ENCODE measurements at regions not wholly inside any gene's neighbourhood (a gene's known extent, or its start where the extent isn't known, plus 50 kb on each side); places are given as distances from the start of the nearest gene placed in this dataset.

- H3K4me3 ChIP-seq (ENCODE audit: low read depth, poor library complexity, severe bottlenecking) = no peak overlapping the region
- WGBS, 2 donors = 79% methylated on average over 3 of the region's 3 CpGs
- intact Hi-C loops (cut with DNase I; ENCODE audit: low total_unique reads) = no loop called here
- TF ChIP-seq POLR2A (IDR thresholded peaks at IDR 0.05) (no peak), CTCF (IDR thresholded peaks at IDR 0.05) (no peak)
- DNase-seq (ENCODE audit: low spot score in 2 of 2) = no peak
Observed at GRCh38 chr11:133657054-133657453, 124.8 kb upstream of the OPCML start.

GRCh38 chr11:133656082-133656635 lies 123.9 kb upstream of the OPCML start:
- TF ChIP-seq CTCF (IDR thresholded peaks at IDR 0.05) (no peak), POLR2A (IDR thresholded peaks at IDR 0.05) (no peak)
- WGBS, 2 donors = 84 to 85% methylated on average over 13 of the region's 13 CpGs

GRCh38 chr11:133654630-133655212 lies 122.4 kb upstream of the OPCML start:
- intact Hi-C loops (cut with DNase I; ENCODE audit: low total_unique reads) = no loop called here
- WGBS, 2 donors = 49 to 70% methylated on average over 12 of the region's 12 CpGs
- peak in 1 of 2 donors; percentile 13 for DNase-seq (ENCODE audit: low spot score in 2 of 2)
- TF ChIP-seq POLR2A (IDR thresholded peaks at IDR 0.05) = no peak
- TF ChIP-seq CTCF (IDR thresholded peaks at IDR 0.05) = no peak
- no peak overlapping the region for H3K4me3 ChIP-seq (ENCODE audit: low read depth, poor library complexity, severe bottlenecking)

More at GRCh38 chr11:133656082-133656635, 123.9 kb upstream of the OPCML start:
- H3K4me3 ChIP-seq (ENCODE audit: low read depth, poor library complexity, severe bottlenecking) = no peak overlapping the region
- intact Hi-C loops (cut with DNase I; ENCODE audit: low total_unique reads) = no loop called here
- DNase-seq (ENCODE audit: low spot score in 2 of 2) = peak in 1 of 2 donors; percentile 53

- DNase-seq (ENCODE audit: low spot score in 2 of 2) = peak in 1 of 2 donors; percentile 26
- TF ChIP-seq POLR2A (IDR thresholded peaks at IDR 0.05) (no peak), CTCF (IDR thresholded peaks at IDR 0.05) (no peak)
- no peak overlapping the region for H3K4me3 ChIP-seq (ENCODE audit: low read depth, poor library complexity, severe bottlenecking)
- intact Hi-C loops (cut with DNase I; ENCODE audit: low total_unique reads) = no loop called here
- 82 to 83% methylated on average over 5 of the region's 5 CpGs for WGBS, 2 donors
Observed at GRCh38 chr11:133653336-133653735, 121.0 kb upstream of the OPCML start.

GRCh38 chr11:133650082-133650481 lies 117.8 kb upstream of the OPCML start:
- TF ChIP-seq POLR2A (IDR thresholded peaks at IDR 0.05) = no peak
- no peak for TF ChIP-seq CTCF (IDR thresholded peaks at IDR 0.05)
- intact Hi-C loops (cut with DNase I; ENCODE audit: low total_unique reads) = no loop called here
- 46 to 67% methylated on average over 4 of the region's 4 CpGs for WGBS, 2 donors

GRCh38 chr11:133649040-133649439 lies 116.7 kb upstream of the OPCML start:
- TF ChIP-seq POLR2A (IDR thresholded peaks at IDR 0.05) = no peak
- no peak for TF ChIP-seq CTCF (IDR thresholded peaks at IDR 0.05)
- 92 to 95% methylated on average over 16 of the region's 16 CpGs for WGBS, 2 donors
- peak in 1 of 2 donors; percentile 45 for DNase-seq (ENCODE audit: low spot score in 2 of 2)
- H3K4me3 ChIP-seq (ENCODE audit: low read depth, poor library complexity, severe bottlenecking) = no peak overlapping the region
- intact Hi-C loops (cut with DNase I; ENCODE audit: low total_unique reads) = no loop called here

More at GRCh38 chr11:133650082-133650481, 117.8 kb upstream of the OPCML start:
- no peak for DNase-seq (ENCODE audit: low spot score in 2 of 2)
- H3K4me3 ChIP-seq (ENCODE audit: low read depth, poor library complexity, severe bottlenecking) = no peak overlapping the region

All from lower leg skin (tissue), 4 donors.